Hepatocyte (in vitro differentiated cells): ENCODE measurements at regions not wholly inside any gene's neighbourhood (a gene's known extent, or its start where the extent isn't known, plus 50 kb on each side); places are given as distances from the start of the nearest gene placed in this dataset.

Source experiments
- CTCF ChIP-seq: fragments of 200-600 bp; sonication (generic); IDR thresholded peaks from 2 replicates; pipeline ENCODE4 v1.5.1; 2016; ENCODE audit warnings: antibody characterized with exemption, mild to moderate bottlenecking; ENCODE audit not compliant: poor library complexity
- EZH2phosphoT487 ChIP-seq: fragments of 200-600 bp; sonication (generic); IDR thresholded peaks from one replicate; pipeline ENCODE4 v1.6.1; 2018; ENCODE audit warnings: antibody characterized with exemption, mild to moderate bottlenecking, low read depth, moderate library complexity; ENCODE audit not compliant: unreplicated experiment, severe bottlenecking

- TF ChIP-seq CTCF (no peak), EZH2phosphoT487 (no peak)
Measured at GRCh38 chr16:35743101-35743692, 2283.8 kb downstream of the TP53TG3F start.
